HG02884 (cell line): ENCODE measurements at regions not wholly inside any gene's neighbourhood (a gene's known extent, or its start where the extent isn't known, plus 50 kb on each side); places are given as distances from the start of the nearest gene placed in this dataset.
"Not testable (repeated sequence)": the region's sequence is repeated elsewhere in the genome, so short reads cannot be mapped to it uniquely, and the experiment has no call there.

Experiments used
- ATAC-seq: cut with Tn5 transposase; IDR thresholded peaks from one replicate; pipeline ENCODE4 v1.9.1; 2021; ENCODE audit warnings: mild to moderate bottlenecking, moderate library complexity; ENCODE audit not compliant: unreplicated experiment

DNA sequence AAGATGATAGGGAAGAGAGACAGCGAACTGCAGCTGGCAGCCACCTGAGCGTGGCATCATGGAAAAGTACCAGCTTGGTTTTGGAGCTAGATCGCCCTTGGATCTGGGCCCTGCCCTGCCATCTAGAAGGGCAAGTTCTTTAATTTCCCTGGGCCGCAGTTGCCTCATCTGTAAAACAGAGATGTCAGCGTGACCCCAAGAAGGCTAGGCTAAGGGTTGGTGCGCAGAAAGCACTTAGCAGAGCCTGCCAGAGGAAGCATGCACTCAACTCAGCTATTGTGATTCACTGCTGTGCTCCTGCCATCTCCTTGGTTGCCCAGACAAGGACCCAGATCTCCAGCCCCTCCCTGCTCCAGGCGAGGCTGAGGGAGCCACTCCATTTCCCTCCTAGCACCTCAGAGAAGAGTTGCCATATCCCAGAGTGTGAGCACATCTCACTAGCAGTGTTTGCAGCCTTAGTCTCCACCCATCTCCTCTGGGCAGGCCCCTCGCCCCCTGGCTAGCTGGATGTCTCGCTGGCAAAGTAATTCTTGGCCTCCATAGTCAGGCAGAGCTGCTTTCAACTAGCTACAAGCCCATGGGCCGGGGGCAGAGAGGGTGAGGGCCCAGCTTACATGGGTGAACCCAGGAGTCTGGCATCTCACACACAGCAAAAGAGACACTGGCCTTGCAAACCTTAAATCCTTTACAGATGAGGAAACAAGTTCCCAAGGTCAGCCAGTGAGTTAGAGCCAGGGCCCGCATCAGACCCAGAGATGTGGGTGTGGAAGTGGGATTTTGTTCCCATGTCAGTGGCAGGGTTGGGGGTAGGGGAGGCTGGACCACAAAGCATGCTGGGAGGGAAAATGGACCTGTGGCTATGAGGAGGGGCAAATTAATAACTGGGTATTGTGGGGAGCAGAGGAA, 280.7 kb upstream of the TLE3 start:
- ATAC-seq = no peak

- no peak for ATAC-seq
Observed at GRCh38 chr15:70376929-70377691, 279.4 kb upstream of the TLE3 start.

GRCh38 chr15:70376031-70376928, 278.6 kb upstream of the TLE3 start:
- ATAC-seq = no peak

DNA sequence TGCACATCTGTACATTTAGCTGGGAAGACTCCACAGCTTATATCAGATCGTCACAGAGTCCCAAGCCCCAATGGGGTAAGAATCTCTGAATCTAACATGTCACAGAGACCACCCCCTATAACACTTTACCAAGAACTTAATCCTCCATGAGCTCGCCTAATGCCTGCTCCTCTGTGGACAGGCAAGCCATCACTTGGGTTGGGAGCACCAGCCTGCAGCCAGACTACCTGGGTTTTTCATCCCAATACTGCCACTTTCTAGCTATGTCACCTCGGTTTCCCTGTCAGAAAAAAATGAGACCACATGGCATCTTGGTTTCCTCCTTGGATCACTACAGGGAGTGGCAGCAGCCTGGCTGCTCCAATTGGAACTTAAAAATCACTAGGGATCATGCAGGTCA, 277.9 kb upstream of the TLE3 start:
- ATAC-seq = no peak

- no peak for ATAC-seq
Observed at GRCh38 chr15:70375006-70375431, 277.3 kb upstream of the TLE3 start.

DNA sequence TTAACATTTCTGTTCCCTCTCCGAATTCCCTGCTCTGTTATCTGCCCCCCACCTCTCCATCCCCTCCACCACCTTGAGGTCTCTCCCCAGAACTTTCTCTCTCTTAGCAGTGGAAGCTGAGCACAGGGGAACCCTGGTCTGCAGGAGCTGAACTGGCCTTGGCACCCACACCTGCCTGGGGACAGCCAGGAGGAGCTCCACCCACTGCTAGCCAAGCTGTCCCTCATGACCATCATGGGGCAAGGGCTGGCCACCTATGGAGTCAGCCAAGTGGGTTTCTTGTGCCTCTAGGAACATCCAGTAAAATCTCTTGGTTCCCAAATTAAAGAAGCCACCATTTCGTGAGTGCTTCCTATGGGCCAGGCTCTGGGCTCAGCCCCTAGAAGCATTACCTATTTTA, 276.4 kb upstream of the TLE3 start:
- no peak for ATAC-seq

GRCh38 chr15:70373439-70373838, 275.7 kb upstream of the TLE3 start:
- ATAC-seq = not testable (repeated sequence)

DNA sequence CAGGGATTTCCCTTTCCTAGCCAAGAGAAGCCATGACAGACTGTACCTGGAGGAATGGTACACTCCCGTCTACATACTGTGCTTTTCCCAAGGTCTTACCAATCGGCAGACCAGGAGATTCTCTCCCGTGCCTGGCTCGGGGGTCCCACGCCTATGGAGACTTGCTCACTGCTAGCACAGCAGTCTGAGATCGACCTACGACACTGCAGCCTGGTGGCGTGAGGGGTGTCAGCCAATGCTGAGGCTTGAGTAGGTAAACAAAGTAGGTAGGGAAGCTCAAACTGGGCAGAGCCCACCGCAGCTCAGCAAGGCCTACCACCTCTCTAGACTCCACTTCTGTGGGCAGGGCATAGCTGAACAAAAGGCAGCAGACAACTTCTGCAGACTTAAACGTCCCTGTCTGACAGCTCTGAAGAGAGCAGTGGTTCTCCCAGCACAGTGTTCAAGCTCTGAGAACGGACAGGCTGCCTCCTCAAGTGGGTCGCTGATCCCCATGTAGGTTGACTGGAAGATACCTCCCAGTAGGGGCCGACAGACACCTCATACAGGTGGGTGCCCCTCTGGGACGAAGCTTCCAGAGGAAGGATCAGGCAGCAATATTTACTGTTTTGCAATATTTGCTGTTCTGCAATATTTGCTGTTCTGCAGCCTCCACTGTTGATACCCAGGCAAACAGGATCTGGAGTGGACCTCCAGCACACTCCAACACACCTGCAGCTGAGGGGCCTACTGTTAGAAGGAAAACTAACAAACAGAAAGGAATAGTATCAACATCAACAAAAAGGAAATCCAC, 270.4 kb upstream of the TLE3 start:
- not testable (repeated sequence) for ATAC-seq

GRCh38 chr15:70364023-70364422, 266.3 kb upstream of the TLE3 start:
- not testable (repeated sequence) for ATAC-seq

DNA sequence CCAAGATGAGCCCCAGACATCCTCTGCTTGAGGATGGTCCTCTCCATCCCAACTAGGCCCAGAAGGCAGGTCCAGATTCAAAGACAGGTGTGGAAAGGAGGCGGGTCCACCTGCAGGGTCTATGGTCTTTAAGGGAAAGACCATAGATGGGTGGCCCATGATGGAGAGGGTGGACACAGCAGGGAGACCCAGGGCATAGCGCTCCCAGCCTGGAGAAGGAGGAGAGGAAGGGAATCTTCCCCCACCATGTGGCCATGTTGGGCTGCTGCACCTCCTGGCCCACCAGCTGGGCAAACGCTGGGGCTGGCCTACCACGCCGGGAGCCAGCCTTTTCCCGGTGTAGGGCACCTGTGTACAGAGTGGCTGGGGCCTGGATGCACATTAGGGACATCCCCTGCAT, 265.2 kb upstream of the TLE3 start:
- no peak for ATAC-seq

DNA sequence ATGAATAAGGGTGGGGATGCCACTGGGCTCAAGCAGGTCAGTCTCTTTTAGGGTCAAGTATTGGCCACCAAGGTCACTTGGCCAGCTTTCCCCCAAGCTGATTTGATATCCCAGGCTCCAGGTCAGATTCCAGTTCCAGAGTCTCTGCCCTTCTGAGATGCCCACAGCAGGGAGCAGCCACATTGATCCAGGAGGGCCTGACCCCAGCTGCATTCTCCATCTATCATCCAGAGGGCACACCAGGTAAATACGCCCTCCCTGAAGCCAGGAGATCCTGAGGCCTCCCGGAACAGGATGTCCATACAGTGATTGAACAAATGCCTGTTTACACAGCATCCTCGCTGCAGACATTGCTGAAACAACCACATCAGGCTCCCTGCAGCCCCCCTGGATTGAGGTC, 264.6 kb upstream of the TLE3 start:
- ATAC-seq = no peak

DNA sequence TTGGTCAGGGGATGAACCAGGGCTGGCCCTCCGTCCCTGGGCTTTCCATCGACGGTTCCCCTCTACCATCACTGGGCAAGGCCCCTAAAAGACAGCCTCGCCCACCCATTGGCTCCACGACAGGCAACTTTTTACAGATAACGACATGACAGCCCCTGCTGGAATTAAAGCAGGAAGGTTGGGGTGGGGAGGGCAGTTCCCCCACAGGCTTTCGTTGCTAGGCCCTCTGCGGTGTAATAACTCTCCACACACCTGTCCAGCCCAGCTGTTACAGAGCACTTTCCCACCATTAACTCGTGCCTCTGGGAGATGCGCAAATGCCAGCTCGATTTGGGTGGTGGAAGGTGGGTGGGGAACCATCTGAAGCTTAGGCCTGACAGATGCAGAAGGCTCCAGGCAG, 264.2 kb upstream of the TLE3 start:
- ATAC-seq = no peak

GRCh38 chr15:70361106-70361505, 263.4 kb upstream of the TLE3 start:
- ATAC-seq = no peak

- ATAC-seq = no peak
Observed at GRCh38 chr15:70358871-70359647, 261.3 kb upstream of the TLE3 start.

DNA sequence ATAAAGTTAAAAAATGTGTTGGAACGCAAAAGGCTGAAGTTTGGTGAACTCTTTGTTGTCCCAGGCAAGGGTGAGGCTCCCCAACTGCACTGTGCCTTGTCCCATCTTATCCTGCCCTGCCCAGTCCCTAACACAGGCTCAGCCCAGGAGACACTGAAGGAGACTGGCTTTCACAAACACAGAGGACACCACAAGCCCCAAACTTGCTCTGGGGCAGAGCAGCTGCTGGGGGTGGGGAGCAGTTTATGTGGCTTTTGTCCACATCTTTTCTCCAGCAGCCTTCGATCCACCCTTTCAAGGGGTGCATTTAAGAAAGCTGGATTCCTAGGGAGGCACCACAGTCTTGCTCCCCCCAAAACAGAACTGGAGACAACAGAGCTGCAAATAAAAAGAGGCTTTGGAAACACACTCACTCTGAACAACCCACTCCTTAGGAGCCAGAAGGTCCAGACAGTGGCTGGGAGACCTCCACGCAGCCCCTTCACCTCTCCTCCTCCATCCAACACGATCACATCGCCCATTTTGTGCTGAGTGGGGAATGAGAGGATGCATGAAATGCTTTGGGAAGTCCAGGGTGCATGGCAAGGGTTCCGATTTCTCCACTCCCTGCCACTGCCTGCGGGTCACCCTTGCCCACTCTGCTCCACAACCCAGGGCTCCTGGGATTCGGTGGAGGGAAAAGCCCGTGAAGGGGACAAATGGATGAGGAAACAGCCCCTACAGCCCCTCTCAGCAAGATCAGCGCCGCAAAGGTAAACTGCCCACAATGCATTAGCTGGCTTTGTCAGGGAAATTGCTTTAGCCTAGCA, 260.5 kb upstream of the TLE3 start:
- ATAC-seq = no peak

GRCh38 chr15:70357453-70357852, 259.7 kb upstream of the TLE3 start:
- no peak for ATAC-seq

- no peak for ATAC-seq
Observed at GRCh38 chr15:70356919-70357318, 259.2 kb upstream of the TLE3 start.

DNA sequence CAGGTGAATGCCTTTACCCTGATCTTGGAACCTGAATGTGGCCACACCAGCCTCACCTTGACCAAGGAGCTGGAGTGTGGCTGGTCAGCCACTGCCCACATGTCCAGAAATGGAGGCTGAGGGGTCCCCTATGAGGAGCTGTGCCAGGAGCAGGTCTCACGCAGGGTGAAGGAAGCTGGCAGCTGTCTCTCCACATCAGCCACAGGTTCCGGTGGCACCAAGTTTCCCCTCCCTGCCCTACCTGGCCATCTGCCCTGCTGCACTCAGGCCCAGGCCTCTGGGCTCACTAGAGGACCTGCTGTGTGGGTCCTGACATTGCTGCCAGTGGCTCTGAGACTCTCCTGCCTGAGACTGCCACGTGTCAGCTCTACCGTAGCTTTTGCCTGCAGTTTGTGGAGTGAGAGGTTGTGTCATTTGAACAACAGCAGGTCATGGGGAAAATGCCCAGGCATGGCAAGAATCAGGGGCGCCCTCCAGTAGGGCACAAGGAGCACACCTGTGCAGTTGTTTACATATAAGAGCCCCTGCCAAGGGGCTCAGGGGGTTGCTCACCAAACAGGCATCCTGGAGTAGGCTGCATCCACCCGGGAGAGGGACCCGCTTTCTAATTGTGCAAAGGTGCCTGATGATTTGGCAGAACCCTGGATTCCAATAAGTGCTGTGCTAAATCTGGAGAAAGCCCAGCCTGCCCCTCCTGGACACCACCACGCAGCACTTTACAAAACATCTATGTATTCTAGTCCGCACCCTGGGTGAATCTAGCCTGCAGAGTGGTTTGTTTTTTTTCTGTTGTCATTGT, 258.5 kb upstream of the TLE3 start:
- no peak for ATAC-seq
